ENCODE measurements at regions not wholly inside any gene's neighbourhood (a gene's known extent, or its start where the extent isn't known, plus 50 kb on each side); places are given as distances from the start of the nearest gene placed in this dataset.

DNA sequence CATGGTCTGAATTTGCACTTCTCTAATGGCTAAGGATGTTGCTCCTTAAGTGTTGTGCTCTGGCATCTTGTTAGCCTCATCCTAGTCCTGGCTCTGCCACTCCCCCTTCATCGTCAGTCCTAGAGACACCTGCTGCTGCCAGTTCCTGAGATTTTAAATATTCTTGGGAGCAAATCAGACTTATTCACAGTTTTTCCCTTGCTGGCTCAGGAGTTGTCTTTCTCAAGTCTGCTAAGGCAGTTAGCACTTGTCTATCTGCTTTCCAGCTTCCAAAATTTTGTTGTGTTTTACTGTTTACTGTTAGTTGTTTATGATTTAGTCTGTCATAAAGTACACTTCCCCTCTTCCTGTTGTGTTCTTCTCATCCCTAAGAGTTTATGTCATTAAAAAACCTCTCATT is 201.0 kb downstream of the KIF26A start:
- no peak for DNase-seq (ENCODE audit: insufficient read length, low spot score)
- no peak for FAIRE-seq

DNA sequence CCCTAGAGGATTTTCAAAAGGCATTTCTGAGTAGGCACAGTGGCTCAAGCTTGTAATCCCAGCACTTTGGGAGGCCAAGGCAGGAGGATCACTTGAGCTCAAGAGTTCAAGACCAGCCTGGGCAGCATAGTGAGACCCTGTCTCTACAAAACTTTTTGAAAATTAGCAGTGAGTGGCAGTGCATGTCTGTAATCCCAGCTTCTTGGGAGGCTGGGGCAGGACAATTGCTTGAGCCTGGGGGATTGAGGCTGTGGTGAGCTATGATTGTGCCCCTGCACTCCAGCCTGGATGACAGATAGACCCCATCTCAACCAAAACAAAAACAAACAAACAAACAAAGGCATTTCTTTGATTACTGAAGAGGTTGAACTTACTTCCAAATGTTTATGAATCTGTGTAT is 201.4 kb downstream of the KIF26A start:
- FAIRE-seq (no peak), DNase-seq (ENCODE audit: insufficient read length, low spot score) (no peak)

- FAIRE-seq (no peak), DNase-seq (ENCODE audit: insufficient read length, low spot score) (no peak)
Observed at GRCh38 chr14:104341532-104342434, 203.4 kb downstream of the KIF26A start.

DNA sequence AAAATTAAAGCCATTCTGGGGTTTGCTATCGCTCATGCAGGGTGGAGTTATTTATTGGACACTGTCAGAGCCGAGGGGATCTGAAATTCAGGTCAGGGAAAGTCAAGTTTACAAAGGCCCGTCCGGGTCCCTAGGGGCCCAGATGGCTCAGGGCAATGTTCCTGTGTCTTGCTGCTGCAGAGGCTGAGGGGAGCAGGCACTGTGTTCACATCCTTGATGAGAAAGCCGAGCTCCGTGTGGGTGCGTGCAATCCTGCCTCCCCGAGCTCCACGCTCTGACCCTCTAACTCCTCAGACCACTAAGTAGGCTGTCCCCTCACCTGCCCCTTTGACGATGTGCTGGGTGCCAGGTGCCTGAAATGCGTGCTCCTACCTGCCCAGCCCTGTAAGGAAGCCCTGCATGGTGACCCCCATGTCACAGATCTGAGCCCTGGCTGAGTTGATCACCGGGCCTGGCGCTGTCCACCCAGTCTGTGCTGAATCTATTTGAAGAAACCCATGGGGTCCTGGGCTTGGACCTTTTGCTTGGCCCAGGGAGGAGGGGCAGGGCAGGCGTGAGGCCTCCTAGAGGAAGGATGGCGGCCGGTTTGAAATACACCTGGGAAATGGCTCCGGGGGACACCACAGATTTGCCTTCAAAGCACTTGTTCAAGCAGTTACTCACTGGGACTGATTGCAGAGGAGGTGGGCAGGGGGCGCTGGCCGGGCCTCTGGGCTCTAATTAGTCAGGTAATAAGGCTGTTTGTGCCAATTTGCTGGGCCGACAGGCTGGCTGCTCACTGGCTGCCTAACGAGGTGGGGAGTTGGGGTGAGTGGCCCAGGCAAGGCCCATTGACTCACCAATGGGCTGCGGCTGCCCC is 204.3 kb downstream of the KIF26A start:
- no peak for DNase-seq (ENCODE audit: insufficient read length, low spot score)
- no peak for FAIRE-seq

DNA sequence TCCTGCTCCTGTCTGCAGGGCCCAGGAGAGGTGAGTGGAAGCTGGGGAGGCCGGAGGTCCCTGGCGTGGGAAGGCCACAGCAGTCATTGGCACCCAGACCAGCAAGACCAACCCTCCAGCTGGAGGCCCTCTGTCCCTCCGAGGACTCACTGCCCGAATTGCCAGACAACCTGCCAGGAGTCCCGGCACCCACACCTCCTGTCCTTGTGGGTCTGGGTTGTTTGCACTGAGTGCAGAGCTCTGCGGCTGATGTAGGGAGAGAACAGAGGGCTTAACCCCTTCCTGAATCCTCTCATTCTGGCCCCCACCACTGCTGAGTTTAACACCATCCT is 204.9 kb downstream of the KIF26A start:
- DNase-seq (ENCODE audit: insufficient read length, low spot score) (no peak), FAIRE-seq (no peak)

GRCh38 chr14:104343690-104344640 is 205.6 kb downstream of the KIF26A start:
- DNase-seq (ENCODE audit: insufficient read length, low spot score), result no peak

GRCh38 chr14:104344818-104345620 is 206.6 kb downstream of the KIF26A start:
- FAIRE-seq (no peak), DNase-seq (ENCODE audit: insufficient read length, low spot score) (no peak)

More at GRCh38 chr14:104343690-104344640, 205.6 kb downstream of the KIF26A start:
- no peak for FAIRE-seq

DNA sequence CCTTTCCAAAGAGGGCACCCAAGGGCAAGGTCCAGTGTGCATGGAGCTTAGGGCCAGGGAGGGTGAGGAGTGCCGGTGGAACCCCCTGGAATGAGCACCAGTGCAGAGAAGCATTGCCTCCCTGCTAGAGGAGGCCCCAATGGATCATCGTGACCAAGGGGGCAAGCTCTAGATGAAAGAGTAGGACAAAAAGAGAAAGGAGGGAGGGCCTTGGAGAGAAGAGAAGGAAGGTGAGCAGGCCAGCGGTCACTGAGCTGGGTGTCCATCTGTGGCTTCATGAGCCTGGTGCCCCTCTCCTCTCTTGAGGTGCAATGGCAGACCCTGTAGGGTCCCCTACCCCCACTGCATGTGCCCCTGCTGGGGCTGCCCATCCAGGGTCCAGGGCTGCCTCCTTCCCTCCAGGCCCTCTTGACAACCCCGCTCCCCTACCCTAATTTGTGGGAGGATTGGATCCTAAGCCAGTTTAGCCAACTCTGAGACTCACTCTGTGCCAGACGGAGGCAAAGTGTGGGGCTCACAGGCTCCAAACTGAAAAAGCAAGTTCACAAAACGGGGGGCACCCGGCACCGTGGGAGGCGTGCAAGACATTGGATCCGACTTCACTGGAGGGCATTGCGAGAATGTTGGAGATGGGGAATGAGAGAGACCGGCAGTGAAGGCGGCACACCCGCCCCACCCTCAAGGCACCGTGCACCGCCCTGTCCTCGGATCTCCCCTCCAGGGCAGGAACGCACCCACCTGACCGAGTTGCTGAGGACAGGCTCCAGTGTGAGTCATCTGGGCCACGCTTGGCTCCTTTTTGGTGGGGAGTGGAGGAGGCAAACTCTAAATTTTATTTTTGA is 207.5 kb downstream of the KIF26A start:
- DNase-seq (ENCODE audit: insufficient read length, low spot score) (no peak), FAIRE-seq (no peak)

GRCh38 chr14:104346608-104347007 is 208.2 kb downstream of the KIF26A start:
- DNase-seq (ENCODE audit: insufficient read length, low spot score) (no peak), FAIRE-seq (no peak)

- DNase-seq (ENCODE audit: insufficient read length, low spot score), result no peak
- no peak for FAIRE-seq
Observed at GRCh38 chr14:104348741-104349140, 210.4 kb downstream of the KIF26A start.

- FAIRE-seq, result no peak
Observed at GRCh38 chr14:104349950-104350349, 211.6 kb downstream of the KIF26A start.

GRCh38 chr14:104350463-104351185 is 212.2 kb downstream of the KIF26A start:
- FAIRE-seq, result no peak
- no peak for DNase-seq (ENCODE audit: insufficient read length, low spot score)

More at GRCh38 chr14:104349950-104350349, 211.6 kb downstream of the KIF26A start:
- DNase-seq (ENCODE audit: insufficient read length, low spot score), result no peak

- DNase-seq (ENCODE audit: insufficient read length, low spot score), result no peak
- no peak for FAIRE-seq
Observed at GRCh38 chr14:104351849-104352492, 213.6 kb downstream of the KIF26A start.

- DNase-seq (ENCODE audit: insufficient read length, low spot score), result no peak
Observed at GRCh38 chr14:104352493-104353220, 214.3 kb downstream of the KIF26A start.

GRCh38 chr14:104353221-104353920 is 215.0 kb downstream of the KIF26A start:
- no peak for FAIRE-seq
- no peak for DNase-seq (ENCODE audit: insufficient read length, low spot score)

More at GRCh38 chr14:104352493-104353220, 214.3 kb downstream of the KIF26A start:
- no peak for FAIRE-seq

GRCh38 chr14:104353921-104354701 is 215.7 kb downstream of the KIF26A start:
- FAIRE-seq, result no peak
- no peak for DNase-seq (ENCODE audit: insufficient read length, low spot score)
